ENCODE measurements at regions not wholly inside any gene's neighbourhood (a gene's known extent, or its start where the extent isn't known, plus 50 kb on each side); places are given as distances from the start of the nearest gene placed in this dataset.

- no peak for TF ChIP-seq FOXA1 (IDR thresholded peaks at IDR 0.05)
- no peak for TF ChIP-seq L3MBTL2 (conservative IDR thresholded peaks at IDR 0.05)
- TF ChIP-seq SP1 (IDR thresholded peaks at IDR 0.05), result no peak
- no peak for TF ChIP-seq PKNOX1 (IDR thresholded peaks at IDR 0.05)
- TF ChIP-seq CTBP1 (IDR thresholded peaks at IDR 0.05; ENCODE audit: borderline replicate concordance), result no peak
- TF ChIP-seq BHLHE40 (IDR thresholded peaks at IDR 0.05; ENCODE audit: borderline replicate concordance), result no peak
- no peak for TF ChIP-seq FOXM1 (IDR thresholded peaks at IDR 0.05; ENCODE audit: borderline replicate concordance)
- TF ChIP-seq FOXK2 (IDR thresholded peaks at IDR 0.05), result no peak
- TF ChIP-seq LEF1 (IDR thresholded peaks at IDR 0.05; ENCODE audit: borderline replicate concordance), result no peak
- no peak for TF ChIP-seq ELF4 (IDR thresholded peaks at IDR 0.05)
These were observed 521.3 kb upstream of the SALL3 start for GRCh38 chr18:78458356-78458755.
